ENCODE measurements at regions not wholly inside any gene's neighbourhood (a gene's known extent, or its start where the extent isn't known, plus 50 kb on each side); places are given as distances from the start of the nearest gene placed in this dataset.

DNA sequence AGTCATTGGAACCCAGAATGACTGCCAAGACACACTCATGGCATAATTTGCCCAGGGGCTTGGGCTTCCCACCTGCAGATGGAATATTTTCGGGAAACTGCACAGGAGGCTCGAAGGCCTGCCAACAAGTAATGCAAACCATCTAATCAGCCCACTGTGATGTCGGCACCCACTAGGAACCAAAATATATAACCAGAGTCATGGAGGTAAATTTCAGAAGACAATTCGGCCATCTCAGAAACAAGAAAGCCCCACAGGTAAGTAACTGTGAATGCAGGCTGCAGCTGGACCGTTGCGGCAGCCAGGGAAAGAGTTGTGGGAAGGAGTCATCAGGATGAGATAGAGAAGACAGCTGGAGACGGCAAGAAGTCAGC is 264.4 kb downstream of the SYK start (continued):
- TF ChIP-seq, protein P1, sequence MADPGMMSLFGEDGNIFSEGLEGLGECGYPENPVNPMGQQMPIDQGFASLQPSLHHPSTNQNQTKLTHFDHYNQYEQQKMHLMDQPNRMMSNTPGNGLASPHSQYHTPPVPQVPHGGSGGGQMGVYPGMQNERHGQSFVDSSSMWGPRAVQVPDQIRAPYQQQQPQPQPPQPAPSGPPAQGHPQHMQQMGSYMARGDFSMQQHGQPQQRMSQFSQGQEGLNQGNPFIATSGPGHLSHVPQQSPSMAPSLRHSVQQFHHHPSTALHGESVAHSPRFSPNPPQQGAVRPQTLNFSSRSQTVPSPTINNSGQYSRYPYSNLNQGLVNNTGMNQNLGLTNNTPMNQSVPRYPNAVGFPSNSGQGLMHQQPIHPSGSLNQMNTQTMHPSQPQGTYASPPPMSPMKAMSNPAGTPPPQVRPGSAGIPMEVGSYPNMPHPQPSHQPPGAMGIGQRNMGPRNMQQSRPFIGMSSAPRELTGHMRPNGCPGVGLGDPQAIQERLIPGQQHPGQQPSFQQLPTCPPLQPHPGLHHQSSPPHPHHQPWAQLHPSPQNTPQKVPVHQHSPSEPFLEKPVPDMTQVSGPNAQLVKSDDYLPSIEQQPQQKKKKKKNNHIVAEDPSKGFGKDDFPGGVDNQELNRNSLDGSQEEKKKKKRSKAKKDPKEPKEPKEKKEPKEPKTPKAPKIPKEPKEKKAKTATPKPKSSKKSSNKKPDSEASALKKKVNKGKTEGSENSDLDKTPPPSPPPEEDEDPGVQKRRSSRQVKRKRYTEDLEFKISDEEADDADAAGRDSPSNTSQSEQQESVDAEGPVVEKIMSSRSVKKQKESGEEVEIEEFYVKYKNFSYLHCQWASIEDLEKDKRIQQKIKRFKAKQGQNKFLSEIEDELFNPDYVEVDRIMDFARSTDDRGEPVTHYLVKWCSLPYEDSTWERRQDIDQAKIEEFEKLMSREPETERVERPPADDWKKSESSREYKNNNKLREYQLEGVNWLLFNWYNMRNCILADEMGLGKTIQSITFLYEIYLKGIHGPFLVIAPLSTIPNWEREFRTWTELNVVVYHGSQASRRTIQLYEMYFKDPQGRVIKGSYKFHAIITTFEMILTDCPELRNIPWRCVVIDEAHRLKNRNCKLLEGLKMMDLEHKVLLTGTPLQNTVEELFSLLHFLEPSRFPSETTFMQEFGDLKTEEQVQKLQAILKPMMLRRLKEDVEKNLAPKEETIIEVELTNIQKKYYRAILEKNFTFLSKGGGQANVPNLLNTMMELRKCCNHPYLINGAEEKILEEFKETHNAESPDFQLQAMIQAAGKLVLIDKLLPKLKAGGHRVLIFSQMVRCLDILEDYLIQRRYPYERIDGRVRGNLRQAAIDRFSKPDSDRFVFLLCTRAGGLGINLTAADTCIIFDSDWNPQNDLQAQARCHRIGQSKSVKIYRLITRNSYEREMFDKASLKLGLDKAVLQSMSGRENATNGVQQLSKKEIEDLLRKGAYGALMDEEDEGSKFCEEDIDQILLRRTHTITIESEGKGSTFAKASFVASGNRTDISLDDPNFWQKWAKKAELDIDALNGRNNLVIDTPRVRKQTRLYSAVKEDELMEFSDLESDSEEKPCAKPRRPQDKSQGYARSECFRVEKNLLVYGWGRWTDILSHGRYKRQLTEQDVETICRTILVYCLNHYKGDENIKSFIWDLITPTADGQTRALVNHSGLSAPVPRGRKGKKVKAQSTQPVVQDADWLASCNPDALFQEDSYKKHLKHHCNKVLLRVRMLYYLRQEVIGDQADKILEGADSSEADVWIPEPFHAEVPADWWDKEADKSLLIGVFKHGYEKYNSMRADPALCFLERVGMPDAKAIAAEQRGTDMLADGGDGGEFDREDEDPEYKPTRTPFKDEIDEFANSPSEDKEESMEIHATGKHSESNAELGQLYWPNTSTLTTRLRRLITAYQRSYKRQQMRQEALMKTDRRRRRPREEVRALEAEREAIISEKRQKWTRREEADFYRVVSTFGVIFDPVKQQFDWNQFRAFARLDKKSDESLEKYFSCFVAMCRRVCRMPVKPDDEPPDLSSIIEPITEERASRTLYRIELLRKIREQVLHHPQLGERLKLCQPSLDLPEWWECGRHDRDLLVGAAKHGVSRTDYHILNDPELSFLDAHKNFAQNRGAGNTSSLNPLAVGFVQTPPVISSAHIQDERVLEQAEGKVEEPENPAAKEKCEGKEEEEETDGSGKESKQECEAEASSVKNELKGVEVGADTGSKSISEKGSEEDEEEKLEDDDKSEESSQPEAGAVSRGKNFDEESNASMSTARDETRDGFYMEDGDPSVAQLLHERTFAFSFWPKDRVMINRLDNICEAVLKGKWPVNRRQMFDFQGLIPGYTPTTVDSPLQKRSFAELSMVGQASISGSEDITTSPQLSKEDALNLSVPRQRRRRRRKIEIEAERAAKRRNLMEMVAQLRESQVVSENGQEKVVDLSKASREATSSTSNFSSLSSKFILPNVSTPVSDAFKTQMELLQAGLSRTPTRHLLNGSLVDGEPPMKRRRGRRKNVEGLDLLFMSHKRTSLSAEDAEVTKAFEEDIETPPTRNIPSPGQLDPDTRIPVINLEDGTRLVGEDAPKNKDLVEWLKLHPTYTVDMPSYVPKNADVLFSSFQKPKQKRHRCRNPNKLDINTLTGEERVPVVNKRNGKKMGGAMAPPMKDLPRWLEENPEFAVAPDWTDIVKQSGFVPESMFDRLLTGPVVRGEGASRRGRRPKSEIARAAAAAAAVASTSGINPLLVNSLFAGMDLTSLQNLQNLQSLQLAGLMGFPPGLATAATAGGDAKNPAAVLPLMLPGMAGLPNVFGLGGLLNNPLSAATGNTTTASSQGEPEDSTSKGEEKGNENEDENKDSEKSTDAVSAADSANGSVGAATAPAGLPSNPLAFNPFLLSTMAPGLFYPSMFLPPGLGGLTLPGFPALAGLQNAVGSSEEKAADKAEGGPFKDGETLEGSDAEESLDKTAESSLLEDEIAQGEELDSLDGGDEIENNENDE (IDR thresholded peaks at IDR 0.05; ENCODE audit: insufficient replicate concordance, low read length): no peak
- no peak for TF ChIP-seq KDM5A (IDR thresholded peaks at IDR 0.05; ENCODE audit: low read length)
- no peak for TF ChIP-seq SP1 (IDR thresholded peaks at IDR 0.05; ENCODE audit: low read depth, low read length)
